GM21390 (cell line): ENCODE measurements at regions not wholly inside any gene's neighbourhood (a gene's known extent, or its start where the extent isn't known, plus 50 kb on each side); places are given as distances from the start of the nearest gene placed in this dataset.

Source experiments
- ATAC-seq: cut with Tn5 transposase; IDR thresholded peaks from one replicate; pipeline ENCODE4 v1.9.1; 2021; ENCODE audit not compliant: unreplicated experiment

DNA sequence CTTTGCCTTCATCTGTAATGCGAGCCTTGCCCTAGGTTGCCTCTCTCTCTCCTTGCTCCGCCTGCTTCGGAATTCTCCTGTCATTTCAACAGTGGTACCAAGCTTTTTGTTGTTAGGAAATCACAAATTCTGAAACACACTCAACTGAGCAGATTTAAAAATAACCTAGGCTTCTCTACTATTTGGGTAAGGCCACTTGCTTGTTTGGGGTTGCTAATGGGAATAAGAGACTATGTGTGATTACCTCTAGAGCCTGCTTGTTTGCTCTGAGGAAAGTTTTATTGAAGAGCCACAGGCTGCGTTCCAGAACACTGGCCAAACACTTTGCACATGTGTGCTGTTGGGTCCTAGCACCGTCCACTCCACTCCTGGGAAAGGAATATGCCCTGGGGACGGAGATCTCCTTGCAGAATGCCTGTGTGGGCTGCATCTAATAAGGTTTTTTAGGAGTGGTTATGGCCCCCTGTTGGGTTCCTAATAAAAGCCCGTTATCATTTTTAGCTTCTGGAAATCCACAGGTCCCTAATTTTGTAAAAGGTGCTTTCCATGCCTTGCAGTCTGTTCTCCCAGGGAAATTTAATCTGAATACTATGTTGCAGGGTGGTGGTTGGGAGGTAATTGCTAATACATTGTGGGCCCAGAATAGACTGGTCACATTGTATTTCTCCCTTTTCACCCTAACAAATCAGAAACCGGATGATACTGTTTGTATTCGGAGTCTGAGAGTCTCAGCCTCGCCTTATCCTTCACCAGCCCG, 68.7 kb upstream of the KLF6 start:
- no peak for ATAC-seq

DNA sequence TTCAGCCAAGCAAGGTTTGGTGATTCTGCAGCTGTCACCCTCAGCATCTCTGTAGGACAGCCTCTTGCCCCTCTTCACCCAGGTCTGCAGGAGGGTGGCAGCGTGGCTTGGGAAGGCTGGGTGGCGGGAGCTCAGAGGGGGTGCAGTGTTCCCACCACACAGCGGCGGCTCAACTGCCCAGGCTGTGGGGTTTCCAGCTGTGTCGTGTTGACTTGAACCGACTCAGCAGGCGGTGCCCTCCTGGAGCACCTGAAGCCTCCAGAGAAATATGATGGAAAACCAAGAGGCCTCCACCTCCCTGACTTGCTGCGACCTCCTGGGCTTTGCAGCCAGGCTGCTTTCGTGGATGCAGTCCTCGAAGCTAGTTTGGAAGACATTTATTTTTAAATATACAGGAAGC, 68.0 kb upstream of the KLF6 start:
- no peak for ATAC-seq

DNA sequence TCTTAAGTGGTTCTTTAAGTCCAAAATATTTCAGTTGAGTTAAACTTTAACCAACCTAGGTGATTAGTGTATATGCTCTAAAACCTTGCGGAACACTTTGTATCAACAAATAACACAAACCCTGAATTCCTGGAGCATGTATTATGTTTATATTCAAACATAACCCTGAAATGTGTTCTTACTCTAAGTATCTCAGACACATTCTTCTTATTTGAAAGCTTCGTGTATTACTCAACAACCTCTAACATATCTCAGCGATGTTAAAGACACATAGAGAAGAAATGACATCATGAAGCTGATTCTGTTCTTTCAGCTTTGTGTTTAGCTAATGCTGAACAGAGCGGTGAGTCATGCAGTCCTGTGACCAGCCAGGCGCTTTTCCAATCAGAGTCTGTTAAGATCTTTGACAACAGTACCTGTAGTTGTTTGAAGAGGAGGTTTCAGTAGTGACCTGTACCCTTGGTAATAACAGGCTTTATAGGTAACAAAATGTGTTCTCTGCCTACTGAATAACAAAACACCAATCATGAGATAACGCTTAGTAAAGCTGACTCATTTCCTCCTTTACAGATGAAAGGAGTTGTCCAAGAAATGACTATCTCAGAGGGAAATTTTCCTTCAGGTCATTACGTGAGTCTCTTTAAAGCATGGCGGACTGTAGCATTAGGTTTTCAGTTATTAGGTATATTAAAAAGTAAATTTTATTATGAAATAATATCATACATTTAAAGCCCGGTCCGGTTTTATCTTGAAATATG, 67.3 kb upstream of the KLF6 start:
- peak; percentile 69 for ATAC-seq

DNA sequence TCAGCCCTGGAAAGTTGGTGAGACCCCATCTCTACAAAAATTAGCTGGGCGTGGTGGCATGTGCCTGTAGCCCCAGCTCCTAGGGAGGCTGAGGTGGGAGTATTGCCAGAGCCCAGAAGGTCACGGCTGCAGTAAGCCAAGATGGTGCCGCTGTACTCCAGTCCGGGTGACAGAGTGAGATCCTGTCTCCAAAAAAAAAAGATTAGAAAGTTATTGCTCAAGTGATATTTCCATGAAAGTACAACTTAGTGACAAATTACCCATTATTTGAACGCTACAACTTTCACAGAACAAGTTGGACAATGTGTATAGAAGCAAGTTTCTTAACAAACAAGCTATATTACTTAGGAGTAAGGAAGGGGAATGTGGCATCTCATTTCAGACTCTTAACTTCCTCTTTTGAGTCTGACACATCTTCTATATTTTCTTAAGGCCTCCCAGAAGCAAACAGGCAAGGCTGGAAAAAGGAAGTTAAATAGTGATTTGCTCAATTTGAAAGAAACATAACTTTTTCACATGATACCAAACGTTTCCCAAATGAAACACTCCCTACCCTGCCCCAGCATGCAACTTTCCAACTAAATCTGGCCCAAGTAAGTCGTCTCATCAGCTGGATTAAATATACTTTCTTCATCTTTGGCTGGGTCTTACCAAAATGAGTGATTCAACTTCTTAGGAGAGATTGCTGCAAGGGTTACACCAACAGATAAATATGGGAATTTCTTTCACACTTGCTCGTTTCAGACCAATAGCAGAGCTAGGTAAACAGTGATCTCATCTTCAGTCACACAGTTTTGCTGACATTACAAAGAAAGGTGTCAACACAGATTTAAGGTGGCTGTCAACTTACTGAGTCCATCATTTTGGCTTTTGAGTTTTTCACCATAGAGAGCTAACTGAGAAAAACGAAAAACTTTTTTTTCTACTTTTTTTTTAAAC, 66.3 kb upstream of the KLF6 start:
- ATAC-seq, result no peak

DNA sequence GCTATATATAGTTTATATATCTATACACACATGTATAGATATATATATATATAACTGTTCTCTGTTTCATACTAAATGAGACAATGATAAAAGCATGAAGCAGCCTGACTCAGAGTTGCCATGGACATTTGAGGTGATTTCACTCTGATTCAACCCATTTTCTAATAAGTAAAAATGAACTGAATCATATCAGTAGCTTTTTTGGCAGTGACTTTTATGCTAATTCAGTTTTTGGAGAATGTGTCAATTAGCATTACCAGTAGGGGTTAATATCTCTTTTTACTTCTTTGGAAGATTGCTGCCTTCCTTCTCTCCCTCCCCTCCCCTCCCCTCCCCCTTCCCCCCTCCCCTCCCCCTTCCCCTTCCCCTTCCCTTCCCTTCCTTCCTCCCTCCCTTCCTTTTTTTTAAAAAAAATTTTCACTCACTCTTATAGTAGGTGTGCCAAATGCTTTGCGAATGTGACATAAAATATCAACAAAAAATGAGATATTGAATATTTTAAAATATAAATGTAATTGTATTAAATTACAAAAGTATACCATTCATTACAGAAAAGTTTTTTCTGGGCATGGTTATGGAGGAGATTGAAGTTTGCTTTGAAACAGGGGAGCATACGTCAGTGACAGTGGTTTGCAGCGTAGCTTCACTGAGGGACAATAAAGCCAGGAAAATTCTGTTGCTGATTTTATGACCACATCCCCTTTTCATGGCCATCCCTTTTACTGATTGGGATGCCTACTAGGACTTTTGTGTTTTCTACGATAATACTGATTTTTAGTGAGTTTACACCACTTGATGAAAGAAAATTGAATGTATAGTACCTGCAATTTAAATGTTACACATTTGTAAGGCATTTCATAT, 64.0 kb upstream of the KLF6 start:
- no peak for ATAC-seq

DNA sequence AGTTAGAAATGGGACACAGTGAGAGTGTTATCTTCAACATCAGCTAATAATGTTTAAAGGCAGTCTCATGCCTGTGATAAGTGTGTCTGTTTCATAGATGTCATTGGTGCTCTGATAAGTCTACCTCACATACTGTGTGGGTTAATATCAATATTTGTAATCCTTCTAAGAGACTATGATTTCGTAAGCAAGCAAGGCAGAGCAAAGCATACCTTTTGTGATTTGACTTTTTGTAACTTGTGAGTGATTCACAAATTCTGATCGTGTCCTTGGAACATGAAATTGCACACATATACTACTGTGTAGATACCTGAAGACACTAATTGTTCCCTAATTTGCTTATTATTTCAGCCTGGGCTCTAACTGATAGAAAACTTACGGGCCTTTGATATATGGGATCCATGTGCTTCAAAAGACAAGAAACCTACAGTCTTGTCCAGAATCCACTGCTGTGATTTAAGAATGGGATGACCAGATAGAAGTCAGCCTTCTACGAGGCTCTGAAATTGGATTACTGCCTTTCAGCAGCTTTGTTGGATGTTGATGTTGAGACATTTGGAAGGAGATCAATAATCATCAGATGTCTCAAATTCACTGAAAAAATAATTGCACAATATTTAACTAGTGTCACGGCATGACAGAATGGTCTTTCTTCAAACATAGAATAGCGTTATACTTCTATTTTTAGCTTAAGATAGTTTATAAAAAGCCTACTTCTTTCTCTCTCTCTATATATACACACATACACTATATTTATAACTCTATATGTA, 63.2 kb upstream of the KLF6 start:
- ATAC-seq, result no peak

DNA sequence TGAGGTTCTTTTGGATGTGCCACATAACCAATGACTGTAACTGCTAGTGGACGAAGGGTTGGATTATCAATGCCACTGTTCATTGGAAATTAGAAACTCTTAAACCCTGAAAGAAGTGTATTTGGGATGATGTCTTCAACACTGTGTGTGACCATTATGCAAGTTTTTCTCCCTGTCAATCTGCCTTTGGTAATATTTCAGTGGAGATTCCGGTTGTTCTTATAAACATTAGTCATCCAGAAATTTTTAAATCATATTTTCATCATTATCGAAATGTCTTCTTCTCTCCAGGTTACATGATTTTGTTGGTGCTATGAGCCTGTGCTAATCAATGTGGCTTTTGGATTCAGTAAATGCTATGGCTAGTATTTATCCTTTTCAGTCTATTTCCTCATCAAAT, 61.7 kb upstream of the KLF6 start:
- ATAC-seq, result no peak

DNA sequence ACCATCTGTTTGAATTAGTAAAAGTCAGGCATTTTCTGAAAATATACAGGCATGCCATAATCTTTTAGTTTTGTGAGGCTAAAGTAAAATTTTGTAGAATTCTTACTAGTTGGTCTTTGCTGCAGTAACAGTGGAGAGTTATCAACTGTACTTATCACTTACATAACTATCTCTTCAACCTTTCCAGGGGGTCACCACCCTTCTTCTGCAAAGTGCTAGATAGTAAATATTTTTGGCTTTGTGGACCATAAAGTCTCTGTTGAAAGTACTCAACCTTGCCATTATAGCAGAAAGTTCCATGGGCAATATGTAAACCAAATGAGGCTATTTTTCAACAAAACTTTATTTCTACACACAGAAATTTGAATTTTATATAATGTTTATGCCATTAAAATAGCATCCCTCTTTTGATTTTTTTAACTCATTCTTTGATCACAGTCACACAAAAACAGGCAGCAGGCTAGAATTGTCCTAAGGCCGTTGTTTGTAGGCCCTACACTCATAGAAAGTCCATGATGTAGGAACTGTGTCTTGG, 59.5 kb upstream of the KLF6 start:
- ATAC-seq, result no peak

DNA sequence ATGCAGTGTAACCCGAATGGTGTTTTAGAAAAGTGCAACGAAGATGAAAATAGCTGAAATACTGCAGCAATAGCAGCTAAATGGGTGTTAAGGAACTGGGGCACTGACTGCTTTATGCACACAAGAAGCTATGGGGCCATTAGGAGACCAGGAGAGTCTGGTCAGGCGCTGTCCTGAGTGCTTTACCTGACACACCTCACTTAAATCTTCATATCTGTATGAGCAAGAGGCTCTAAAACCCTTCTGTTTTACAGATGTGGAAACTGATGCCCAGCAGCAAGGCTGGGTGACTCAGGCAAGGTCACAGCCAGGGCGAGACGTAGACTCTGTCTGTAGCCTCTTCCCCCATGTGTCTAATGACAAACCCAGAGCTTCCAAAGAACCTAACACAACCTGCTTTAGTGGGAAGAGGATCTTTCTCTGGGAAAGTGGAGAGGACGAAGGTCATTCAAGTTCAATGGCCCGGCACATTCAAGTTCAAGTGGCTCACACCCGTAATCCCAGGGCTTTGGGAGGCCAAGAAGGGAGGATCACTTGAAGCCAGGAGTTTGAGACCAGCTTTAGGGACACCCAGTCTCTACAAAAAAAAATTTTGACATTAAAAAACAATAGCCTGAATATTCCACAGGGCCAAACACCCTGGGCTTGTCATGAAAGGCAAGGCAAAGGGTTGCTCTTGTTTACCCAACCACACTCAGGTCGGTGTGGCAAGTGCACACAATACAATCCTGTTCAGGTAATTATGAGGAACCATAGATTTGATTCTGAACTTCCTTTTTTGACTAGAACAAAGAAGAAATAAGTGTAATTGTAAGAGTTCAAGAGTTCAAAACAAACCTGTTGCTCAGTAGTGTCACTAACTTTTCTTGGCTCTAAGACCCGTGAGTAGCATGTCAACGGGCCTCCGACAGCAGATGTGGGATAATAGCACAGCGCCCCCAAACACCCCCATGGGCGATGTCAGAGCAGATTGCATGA, 53.7 kb upstream of the KLF6 start:
- no peak for ATAC-seq

DNA sequence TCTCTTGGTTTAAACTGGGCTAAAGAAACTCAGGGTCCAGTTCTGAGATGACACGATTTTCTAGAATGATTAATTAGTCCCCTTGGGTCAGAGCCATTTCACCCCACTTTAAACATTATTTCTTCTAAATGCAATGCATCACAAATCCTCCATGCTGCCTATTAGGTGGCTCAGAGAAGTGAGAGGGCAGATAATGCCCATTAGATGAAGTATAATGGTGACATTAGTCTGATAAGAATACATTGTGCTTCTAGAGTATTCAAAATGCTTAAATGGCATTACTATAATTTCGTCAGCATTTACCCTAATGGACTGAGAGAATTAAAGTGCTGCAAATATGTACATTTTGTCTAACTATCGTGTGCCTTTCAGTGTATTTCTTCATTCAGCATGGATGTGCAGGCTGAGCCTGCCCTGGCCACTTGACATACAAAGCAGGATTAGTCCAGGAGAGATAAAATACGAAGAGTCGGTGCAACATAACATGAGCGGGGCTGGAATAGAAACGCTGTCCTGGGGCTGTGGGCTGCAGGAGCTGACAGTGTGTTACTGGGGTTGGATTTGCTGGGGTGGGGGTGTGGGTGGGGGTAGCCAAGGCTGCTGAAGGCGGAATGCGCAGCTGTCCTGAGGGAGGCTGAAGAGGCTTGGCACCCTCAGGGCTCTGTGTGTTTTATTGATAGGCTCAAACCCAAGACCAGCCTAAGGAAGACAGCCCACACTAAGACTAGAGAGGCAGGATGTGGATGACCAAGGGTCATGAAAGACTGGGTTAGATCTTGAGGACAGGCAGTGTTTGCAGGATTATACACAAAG, 52.8 kb upstream of the KLF6 start:
- ATAC-seq, result no peak

DNA sequence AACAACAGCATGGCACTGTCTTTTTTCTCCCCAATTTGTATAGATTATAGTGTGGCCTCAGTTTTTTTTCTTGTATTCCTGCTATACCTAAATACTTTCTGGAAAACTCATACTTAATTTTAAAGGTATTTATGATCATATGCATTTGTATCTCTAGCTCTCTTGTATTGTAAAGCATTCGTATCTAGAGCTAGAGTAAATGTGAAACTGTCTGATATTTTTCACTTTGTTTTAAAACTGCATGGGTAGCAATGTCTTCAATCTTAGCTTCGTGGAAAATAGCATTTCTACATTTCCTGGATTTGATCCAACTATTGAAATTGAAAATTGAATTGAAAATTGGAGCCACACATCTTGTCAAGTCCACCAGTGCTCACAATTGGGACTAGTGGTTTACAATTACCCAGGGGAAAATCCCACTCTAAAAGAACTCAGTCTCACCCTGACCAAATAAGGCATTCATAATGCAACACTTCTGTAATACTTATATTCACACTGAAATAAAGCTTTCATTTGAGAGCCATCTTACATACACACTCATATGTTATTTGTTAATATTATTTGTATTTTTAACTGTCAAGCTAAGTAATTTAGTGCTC, 51.3 kb upstream of the KLF6 start:
- ATAC-seq, result peak; percentile 52

DNA sequence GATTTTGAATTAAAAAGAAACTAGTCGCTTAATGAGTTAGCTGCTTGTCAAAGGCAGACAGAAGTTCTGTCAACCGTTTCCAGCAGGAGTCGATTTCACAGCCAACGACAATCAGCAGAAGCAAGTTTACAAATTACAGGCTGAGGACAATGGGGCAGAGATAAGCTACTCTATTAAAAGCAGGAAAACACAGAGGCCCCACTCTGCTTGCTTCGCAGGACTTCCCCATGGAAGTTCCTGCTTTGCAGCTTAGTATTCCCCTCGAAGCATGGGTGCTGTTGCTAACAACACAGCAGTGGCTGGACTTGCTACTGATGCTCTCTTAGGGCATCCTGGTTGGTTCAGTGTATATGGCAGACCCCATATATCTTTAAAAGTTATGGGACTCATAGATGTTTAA, 50.8 kb upstream of the KLF6 start:
- no peak for ATAC-seq

DNA sequence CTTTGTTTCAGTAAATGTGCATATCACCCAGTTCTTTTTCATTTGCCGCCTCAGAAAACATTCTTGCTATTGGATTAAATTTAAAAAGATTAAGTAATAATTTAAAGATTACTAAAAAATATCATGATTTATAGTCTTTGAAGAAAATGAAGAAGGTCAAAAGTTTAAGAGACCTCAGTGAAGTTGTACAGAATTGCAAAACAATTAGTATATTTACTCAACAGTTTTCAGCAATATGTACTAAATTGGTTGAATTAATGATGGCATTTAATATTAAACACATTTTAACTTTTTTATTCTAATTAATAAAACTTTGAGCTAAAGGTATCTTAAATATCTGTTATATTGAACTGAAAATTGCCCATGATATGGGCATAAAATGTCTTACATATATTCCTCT, 49.9 kb upstream of the KLF6 start:
- no peak for ATAC-seq
